Stimulated activated CD8-positive, alpha-beta memory T cell treated with anti-CD3 and anti-CD28 coated beads, Interleukin-2, amount 100 ng/mL, for 1 hour (primary cell): ENCODE measurements at regions not wholly inside any gene's neighbourhood (a gene's known extent, or its start where the extent isn't known, plus 50 kb on each side); places are given as distances from the start of the nearest gene placed in this dataset.
"Not testable (repeated sequence)": the region's sequence is repeated elsewhere in the genome, so short reads cannot be mapped to it uniquely, and the experiment has no call there.

Source experiments
- DNase-seq, 2 donors: peaks; one replicate each; pipeline ENCODE4 v3.0.0-alpha.2; 2020; ENCODE audit warnings: low read depth in 2 of 2

- DNase-seq: no peak
Observed at GRCh38 chr2:21781962-21782361, 658.2 kb downstream of the TDRD15 start.

DNA sequence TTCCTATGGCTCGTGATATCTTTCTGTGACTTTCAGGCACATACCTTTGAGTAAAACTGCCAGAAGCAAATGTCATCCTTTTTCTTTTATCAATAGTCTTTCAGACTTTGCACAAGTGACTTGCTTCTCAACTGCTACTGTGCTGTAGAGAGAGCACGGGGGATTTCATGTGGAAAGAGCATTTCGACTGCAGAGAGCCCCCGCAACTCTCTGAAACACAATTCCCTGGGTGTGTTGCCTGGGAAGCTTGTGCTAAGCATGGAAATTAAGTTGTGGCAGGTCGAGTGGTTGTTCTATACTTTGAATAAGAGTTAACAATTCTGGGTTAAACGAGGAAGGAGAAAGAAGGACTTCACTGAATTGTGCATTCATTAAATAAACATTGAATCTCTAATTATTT, 659.1 kb downstream of the TDRD15 start:
- DNase-seq: no peak

- no peak for DNase-seq
Observed at GRCh38 chr2:21787941-21788340, 664.2 kb downstream of the TDRD15 start.

- DNase-seq: not testable (repeated sequence)
Observed at GRCh38 chr2:21790311-21790710, 666.5 kb downstream of the TDRD15 start.

DNA sequence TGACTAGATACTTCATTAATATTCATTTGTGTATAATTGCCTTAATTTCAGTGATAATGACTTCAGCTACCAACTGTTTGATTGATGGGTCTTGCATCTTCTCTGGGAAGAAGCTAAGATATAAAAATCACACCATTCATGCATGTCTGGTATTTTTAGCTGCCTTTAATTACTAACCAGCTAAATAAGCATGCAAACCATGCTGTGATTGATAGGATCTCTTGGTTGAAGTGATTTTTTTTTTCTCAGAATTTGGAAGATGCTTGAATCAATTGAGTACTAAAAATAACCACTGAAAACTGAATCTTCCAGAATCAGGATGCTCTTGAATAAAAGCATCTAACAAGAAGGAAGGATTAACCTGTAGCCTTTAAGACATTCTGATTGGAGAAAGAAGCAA, 668.8 kb downstream of the TDRD15 start:
- no peak for DNase-seq

DNA sequence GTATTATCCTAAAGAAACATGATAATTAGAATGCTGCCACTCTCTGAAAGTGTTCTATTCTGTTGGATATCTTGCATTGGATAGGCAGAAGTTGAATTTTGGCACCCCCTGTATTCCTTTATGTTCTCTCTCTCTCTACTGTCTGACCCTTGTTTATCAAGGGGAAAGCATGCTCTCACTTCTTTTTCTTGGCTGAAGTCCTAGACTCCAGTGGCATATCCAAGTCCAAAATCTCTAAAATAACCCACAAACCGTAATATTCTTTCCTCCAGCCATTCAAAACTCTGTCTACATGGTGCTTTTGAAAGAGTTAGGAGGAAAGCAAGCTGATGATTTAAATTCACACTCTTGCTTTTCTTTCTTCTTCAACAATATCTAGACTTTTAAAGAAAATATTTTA, 669.7 kb downstream of the TDRD15 start:
- DNase-seq: no peak

- no peak for DNase-seq
Observed at GRCh38 chr2:21794611-21795010, 670.8 kb downstream of the TDRD15 start.

- DNase-seq: no peak
Observed at GRCh38 chr2:21800356-21800755, 676.6 kb downstream of the TDRD15 start.

- DNase-seq: no peak
Observed at GRCh38 chr2:21803550-21803949, 679.8 kb downstream of the TDRD15 start.

GRCh38 chr2:21804151-21804550, 680.4 kb downstream of the TDRD15 start:
- no peak for DNase-seq

DNA sequence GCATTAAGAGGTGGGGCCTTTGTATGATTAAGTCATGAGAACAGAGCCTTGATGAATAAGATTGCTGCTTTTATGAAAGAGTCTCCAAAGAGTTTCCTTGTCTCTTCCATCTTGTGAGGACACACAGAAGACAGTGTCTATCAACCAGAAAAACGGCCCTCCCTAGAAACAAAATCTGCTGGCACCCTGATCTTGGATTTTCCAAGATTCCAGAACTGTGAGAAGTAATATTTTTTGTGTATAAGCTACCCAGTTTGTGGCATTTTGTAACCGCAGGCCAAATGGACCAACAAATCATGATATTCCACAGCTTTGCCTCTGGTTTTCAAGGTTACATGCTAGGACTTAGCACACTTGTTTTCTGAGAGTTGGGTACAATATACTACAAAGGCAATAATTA, 687.8 kb downstream of the TDRD15 start:
- DNase-seq: no peak

- DNase-seq: no peak
Observed at GRCh38 chr2:21812766-21813165, 689.0 kb downstream of the TDRD15 start.

- no peak for DNase-seq
Observed at GRCh38 chr2:21814588-21815149, 690.9 kb downstream of the TDRD15 start.

DNA sequence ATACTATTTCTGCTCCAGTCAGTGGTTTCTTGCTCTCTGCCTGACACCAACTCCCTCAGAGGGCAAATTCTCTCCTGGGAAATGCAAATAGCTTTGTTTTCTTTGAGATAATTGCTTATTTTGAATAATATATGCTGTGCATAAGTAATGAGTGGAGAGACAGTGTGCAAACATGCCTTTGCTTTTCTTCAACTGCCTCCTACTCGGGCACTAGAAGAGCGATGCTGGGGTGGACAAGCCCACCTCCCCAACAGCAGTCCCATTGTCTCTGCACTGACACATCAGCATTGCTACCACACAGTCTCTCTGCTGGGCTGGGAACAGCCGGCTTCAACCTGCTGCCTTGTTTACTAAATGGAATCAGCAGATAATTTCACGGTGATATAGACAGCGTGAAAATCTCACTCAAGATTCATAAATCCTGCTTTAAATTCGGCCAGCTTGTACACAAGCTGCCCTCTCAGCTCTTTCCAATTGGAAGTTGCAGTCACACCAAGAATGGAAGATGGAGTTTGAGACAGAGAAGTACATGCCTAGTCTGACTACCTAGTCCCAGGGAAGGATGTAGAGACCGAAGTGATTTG, 694.5 kb downstream of the TDRD15 start:
- no peak for DNase-seq

DNA sequence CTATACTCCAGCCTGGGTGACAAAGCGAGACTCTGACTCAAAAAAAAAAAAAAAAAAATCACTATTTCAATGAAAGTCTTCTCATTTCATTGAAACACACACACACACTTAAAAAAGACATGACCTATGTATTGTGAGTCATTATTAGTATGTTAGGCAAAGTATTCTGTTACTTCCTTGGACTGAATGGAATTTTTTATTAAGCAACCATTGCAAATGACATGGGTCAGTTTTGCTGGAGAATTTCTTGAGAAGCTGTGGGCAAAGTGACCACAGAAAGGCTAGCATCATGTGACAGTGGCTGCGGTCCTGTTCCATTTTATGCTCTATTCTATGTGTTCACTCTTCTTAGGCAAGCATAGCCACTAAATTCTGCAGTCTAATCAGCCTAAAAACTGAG, 695.7 kb downstream of the TDRD15 start:
- DNase-seq: no peak

DNA sequence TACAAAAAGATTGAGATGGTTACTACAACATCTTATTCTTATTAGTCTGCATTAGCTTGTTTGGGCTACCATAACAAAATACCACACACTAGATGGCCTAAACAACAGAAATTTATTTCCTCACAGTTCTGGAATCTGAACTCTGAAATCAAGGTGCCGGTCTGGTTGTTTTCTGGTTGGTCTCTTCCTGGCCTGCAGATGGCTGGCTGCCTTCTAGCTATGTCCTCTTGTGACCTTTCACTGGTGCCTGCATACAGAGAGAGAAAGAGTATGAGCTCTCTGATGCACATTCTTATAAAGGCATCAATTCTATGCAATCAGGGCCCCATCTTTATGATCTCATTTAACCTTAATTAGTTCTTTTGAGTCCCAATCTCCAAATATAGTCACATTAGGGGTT, 696.5 kb downstream of the TDRD15 start:
- DNase-seq: no peak

- no peak for DNase-seq
Observed at GRCh38 chr2:21821672-21822227, 698.0 kb downstream of the TDRD15 start.

GRCh38 chr2:21822505-21822904, 698.7 kb downstream of the TDRD15 start:
- DNase-seq: no peak

- DNase-seq: no peak
Observed at GRCh38 chr2:21833767-21834166, 710.0 kb downstream of the TDRD15 start.

GRCh38 chr2:21836261-21836660, 712.5 kb downstream of the TDRD15 start:
- no peak for DNase-seq

DNA sequence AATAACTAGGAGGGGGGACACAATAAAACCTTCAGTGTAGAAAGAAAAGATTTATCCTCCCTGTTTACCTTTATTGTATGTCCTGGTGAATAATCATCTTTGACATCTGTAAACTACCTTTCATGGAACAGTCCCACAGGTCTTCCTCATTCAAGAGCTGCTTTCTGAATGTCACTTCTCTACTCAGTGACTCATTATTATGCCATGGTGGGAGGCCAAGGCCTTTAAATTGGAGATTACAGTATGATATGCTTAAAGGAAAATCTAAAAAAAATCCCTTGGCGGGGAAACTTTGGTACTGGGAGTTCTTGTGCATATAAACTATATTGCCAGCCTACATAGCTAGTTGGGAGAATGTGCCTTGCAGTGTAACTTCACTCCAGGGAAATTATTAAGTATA, 713.0 kb downstream of the TDRD15 start:
- DNase-seq: no peak

DNA sequence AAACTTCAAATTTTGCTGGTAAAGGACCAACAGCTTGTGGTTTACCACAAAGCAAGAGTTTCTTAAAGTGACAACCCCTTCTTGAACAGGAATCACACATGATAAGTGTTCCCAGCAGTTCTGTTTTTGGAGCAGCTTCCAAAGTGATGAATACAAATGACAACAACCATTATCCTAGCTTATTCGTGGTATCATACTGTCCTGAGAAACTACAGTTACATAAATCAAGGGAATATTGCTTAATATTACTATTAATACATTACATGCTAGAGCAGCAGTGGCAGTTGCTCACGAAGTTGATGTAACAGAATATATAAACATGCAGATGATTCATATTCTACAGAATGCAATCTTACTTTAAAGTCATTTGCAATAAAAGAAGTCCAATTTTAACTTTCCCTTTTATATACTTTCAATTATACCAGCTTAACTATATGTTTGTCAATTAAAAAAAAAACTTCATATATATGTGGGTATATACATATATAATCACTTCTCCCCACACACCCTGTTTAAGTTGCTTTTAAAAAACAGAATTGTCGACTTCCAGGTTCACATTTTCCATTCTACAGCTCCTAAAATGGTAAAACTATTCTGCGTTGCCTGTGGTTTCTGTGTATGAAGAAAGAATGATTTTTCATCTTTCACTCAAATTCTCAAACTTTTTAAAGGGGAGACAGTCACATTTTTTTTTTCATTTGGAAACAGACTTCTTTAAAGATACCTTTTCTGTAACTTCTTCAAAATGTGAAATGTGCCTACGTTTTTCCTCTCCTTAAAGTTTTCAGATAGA, 713.6 kb downstream of the TDRD15 start:
- no peak for DNase-seq

- DNase-seq: no peak
Observed at GRCh38 chr2:21841341-21841740, 717.6 kb downstream of the TDRD15 start.
